ENCODE measurements at regions not wholly inside any gene's neighbourhood (a gene's known extent, or its start where the extent isn't known, plus 50 kb on each side); places are given as distances from the start of the nearest gene placed in this dataset.
A peak's percentile ranks its signal among the peaks of the same experiment; 100 is the strongest.

DNA sequence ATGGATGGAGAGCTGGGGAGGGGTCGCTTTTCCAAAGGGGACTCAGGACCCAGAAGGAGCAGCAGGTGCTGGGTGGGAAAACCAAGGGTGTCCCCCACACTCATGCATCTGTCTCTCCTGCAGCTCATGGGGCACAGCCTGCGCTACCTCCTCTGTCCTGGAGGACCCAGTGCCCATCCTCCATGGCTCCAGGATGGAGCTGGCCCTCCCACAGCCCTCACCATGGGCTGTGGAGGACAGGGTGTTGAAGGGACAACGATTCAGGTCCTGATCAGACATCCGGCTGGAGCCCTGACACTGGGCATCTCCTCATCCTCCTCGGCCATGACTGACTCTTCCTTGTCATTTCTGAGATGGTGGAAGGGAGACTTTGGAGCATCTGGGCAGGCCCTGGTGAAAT, 97.9 kb upstream of the SULF2 start:
- TF ChIP-seq, protein P1, sequence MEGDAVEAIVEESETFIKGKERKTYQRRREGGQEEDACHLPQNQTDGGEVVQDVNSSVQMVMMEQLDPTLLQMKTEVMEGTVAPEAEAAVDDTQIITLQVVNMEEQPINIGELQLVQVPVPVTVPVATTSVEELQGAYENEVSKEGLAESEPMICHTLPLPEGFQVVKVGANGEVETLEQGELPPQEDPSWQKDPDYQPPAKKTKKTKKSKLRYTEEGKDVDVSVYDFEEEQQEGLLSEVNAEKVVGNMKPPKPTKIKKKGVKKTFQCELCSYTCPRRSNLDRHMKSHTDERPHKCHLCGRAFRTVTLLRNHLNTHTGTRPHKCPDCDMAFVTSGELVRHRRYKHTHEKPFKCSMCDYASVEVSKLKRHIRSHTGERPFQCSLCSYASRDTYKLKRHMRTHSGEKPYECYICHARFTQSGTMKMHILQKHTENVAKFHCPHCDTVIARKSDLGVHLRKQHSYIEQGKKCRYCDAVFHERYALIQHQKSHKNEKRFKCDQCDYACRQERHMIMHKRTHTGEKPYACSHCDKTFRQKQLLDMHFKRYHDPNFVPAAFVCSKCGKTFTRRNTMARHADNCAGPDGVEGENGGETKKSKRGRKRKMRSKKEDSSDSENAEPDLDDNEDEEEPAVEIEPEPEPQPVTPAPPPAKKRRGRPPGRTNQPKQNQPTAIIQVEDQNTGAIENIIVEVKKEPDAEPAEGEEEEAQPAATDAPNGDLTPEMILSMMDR (IDR thresholded peaks at IDR 0.05): no peak
- TF ChIP-seq POLR2A (IDR thresholded peaks at IDR 0.05): no peak
- Histone ChIP-seq H3K27me3 (no peaks in the 10 kb centered on the region), H3K4me3 (no peak overlapping the region), H3K36me3 (no peaks in the 10 kb centered on the region), H3K27ac (no peak overlapping the region), H3K4me1 (no peaks in the 10 kb centered on the region), H3K9me3 (no peaks in the 10 kb centered on the region)
- DNase-seq: no peak
- intact Hi-C loops (cut with DNase I; ENCODE audit: low total_unique reads): no loop called here

DNA sequence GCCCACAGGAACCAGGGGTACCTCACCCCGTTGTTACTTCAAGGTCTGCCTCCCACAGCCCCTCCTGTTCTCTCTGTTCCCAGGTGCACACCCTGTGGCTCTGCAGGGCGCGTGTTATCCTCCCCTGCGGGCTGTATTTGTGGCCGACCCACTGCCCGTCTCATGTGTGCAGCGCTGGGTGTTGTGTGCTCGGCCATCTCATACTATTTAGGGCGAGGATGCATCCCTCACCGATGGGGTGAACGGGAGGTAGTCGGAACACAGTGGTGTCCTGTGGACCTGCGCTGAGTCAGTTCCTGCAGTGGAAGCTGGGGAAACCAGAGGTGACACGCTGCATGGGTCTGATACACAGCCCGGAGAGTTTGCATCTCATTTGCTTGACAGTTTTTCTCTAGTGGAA, 94.5 kb upstream of the SULF2 start:
- H3K4me1 ChIP-seq: peaks cover 0 to 3% of the 10 kb centered on the region in 2 donors
- intact Hi-C loops (cut with DNase I; ENCODE audit: low total_unique reads): no loop called here
- H3K27me3 ChIP-seq: no peaks in the 10 kb centered on the region
- DNase-seq: no peak
- TF ChIP-seq POLR2A (IDR thresholded peaks at IDR 0.05): no peak
- TF ChIP-seq, protein P1 (IDR thresholded peaks at IDR 0.05): no peak
- no peaks in the 10 kb centered on the region for H3K36me3 ChIP-seq
- no peaks in the 10 kb centered on the region for H3K9me3 ChIP-seq
- H3K27ac ChIP-seq: no peak overlapping the region
- no peak overlapping the region for H3K4me3 ChIP-seq

DNA sequence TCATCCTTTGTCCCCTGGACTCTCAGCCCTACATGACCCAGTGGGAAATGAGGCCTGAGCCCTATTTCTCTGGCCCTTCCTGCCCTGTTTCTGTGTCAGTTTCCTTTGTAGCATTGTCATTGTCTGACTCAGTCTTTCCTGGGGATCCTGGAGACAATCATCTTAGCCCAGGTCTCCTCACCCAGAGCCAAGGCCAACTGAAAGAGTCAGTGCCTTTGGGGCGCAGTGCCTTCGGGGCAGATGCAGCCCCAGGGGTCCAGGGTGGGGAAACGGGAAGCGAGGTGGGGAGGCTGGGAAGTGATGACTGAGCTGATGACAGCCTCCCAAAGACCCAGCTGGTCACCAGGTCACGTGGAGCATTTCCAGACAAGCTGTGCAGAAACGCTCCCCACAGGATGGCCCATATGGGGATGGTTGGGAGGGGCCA, 93.3 kb upstream of the SULF2 start:
- H3K27me3 ChIP-seq: no peaks in the 10 kb centered on the region
- H3K4me1 ChIP-seq: peaks cover 0 to 3% of the 10 kb centered on the region in 2 donors
- intact Hi-C loops (cut with DNase I; ENCODE audit: low total_unique reads): no loop called here
- H3K27ac ChIP-seq: no peak overlapping the region
- H3K9me3 ChIP-seq: no peaks in the 10 kb centered on the region
- no peak overlapping the region for H3K4me3 ChIP-seq
- TF ChIP-seq POLR2A (IDR thresholded peaks at IDR 0.05): no peak
- TF ChIP-seq, protein P1 (IDR thresholded peaks at IDR 0.05): no peak
- H3K36me3 ChIP-seq: no peaks in the 10 kb centered on the region
- DNase-seq: no peak

DNA sequence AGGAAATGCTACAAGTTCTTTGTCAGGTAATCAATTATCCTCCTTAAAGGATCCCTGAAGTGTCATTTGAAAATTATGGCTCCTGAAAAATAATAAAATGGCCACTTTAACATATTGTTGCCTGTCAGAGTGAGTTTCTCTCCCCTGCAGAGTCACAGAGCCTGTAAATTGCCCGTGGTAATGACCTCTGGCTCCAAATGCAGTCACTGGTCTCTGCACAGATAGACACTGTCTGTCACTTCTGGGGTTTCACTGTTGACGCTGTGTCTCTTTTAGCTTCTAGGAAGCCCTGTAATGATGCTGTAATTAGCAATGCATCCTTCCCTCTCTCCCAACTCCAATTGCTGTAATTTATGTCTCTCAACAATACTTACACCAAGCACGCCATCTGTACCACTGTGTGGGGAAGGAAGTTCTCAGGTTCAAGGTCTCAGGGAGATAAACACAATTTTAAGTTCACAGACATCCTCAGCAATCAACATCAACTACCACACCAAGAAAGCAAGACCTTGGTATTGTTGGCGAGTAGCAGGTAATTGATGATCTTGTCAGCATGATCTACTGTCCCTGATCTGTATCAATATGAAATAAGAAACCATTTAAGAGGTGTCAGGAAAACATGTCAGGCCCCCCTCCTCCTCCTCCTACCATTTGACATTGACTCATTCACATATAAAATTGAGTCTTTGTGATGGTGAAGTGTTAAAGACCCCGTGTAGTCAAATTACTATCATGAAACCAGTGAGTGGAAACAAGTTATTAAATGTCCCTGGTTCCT, 91.2 kb upstream of the SULF2 start:
- intact Hi-C loops (cut with DNase I; ENCODE audit: low total_unique reads): no loop called here
- H3K27me3 ChIP-seq: no peaks in the 10 kb centered on the region
- H3K4me3 ChIP-seq: no peak overlapping the region
- no peak for DNase-seq
- H3K9me3 ChIP-seq: no peaks in the 10 kb centered on the region
- no peak overlapping the region for H3K27ac ChIP-seq
- peaks cover 0 to 3% of the 10 kb centered on the region in 2 donors for H3K4me1 ChIP-seq
- no peaks in the 10 kb centered on the region for H3K36me3 ChIP-seq
- no peak for TF ChIP-seq POLR2A (IDR thresholded peaks at IDR 0.05)
- TF ChIP-seq, protein P1 (IDR thresholded peaks at IDR 0.05): no peak

DNA sequence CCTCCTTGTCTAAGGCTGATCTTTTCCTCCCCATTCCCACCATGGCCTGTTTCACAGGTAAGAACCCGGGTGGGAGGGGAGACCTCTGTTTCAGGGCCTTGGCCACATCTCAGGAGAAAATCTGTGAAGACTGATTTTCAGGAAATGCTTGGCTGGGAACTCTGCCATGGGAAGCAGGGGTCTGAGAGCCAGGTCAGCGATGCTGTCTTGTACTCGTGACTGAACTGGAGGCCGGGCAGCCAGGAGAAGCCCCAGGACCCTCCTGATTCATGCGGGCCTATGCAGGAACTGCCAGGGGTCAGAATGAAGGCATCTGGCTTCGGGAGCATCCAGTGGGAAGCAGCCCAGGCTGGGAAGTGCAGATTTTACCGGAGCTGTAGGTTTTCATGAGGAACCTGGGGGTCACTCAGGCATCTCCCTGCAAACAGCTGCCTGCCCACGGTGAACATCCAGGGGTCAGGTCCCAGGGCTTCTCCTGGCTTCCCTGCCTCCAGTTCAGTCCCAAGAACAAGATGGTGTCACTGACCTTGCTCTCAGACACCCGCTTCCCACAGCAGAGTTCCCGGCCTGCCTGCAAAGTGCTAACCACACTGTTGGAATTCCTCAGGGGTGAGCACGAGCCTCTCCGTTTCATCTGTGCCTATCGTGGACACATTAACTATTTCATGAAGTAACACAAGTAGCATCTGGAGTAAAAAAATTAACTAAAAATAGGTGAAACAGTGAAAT, 90.2 kb upstream of the SULF2 start:
- TF ChIP-seq POLR2A (IDR thresholded peaks at IDR 0.05): no peak
- TF ChIP-seq, protein P1 (IDR thresholded peaks at IDR 0.05): no peak
- no peak for DNase-seq
- H3K4me1 ChIP-seq: peaks cover 0 to 3% of the 10 kb centered on the region in 2 donors
- no peak overlapping the region for H3K4me3 ChIP-seq
- peak overlapping the region in 1 of 2 donors; percentile 53 for H3K27ac ChIP-seq
- no peaks in the 10 kb centered on the region for H3K36me3 ChIP-seq
- intact Hi-C loops (cut with DNase I; ENCODE audit: low total_unique reads): no loop called here
- H3K27me3 ChIP-seq: no peaks in the 10 kb centered on the region
- no peaks in the 10 kb centered on the region for H3K9me3 ChIP-seq
